Activated CD4-positive, alpha-beta T cell treated with anti-CD3 and anti-CD28 coated beads for 48 hours (primary cell): ENCODE measurements at regions not wholly inside any gene's neighbourhood (a gene's known extent, or its start where the extent isn't known, plus 50 kb on each side); places are given as distances from the start of the nearest gene placed in this dataset.
"Not testable (repeated sequence)": the region's sequence is repeated elsewhere in the genome, so short reads cannot be mapped to it uniquely, and the experiment has no call there.

ENCODE experiments used
- DNase-seq: peaks from one replicate; pipeline ENCODE4 v3.0.0-alpha.2; 2020

GRCh38 chrX:65331371-65331770 is 203.2 kb downstream of the LAS1L start:
- DNase-seq, result no peak

DNA sequence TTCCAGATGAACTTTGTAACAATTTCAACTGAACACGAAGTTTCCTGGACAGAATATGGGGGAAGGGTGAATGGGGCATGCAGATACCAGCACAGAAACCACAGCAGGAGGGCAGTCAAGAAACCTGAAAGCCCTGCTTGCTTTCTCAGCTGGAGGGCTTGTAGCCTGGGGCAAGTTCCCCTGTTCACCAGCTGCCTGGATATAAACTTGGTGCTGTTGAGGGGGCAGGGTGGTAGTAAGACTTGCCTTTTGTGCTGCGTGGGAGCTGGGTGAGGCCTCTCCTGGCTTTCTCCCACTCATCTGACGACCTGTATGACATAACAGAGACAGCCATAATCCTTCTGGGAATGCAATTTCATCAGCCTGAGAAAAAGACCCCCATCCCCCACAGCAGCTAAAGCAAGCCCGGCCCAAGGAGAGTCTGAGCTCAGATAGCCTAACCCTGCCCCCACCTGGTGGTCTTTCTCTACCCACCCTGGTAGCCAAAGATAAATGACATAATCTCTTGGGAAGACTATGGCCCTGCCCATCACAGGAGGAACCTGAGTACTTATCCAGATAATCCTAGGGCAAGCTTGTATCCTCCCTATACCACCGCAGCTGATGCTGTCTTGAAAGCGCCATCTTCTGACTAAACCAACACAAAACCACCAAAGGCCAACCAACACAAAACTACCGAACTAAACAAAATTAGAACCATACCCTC is 234.3 kb downstream of the LAS1L start:
- DNase-seq, result no peak

DNA sequence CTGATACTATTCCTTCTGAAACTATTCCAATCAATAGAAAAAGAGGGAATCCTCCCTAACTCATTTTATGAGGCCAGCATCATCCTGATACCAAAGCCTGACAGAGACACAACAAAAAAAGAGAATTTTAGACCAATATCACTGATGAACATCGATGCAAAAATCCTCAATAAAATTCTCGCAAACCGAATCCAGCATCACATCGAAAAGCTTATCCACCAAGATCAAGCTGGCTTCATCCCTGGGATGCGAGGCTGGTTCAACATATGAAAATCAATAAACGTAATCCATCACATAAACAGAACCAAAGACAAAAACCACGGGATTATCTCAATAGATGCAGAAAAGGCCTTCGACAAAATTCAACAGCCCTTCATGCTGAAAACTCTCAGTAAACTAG is 251.7 kb downstream of the LAS1L start:
- not testable (repeated sequence) for DNase-seq

GRCh38 chrX:65273152-65273551 is 261.4 kb downstream of the LAS1L start:
- DNase-seq, result no peak

DNA sequence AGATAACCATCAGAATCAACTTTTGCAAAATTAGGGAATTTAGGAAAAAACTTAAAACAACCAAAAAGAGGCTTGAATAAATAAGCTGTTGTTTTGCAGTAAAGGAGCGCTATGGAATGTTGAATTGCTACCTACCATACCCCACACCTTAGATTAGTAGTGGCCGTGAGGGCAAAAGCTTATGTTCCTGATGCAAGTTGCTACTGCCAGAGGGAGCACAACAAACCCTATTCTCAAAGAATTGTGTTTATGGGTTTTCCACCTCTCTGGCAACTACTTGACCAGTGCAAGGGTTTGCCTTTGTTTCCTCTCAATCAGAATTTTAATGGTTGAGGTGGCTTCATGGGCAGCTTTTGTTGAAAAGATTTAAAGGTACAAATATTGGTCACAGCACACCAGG is 268.1 kb downstream of the LAS1L start:
- no peak for DNase-seq

DNA sequence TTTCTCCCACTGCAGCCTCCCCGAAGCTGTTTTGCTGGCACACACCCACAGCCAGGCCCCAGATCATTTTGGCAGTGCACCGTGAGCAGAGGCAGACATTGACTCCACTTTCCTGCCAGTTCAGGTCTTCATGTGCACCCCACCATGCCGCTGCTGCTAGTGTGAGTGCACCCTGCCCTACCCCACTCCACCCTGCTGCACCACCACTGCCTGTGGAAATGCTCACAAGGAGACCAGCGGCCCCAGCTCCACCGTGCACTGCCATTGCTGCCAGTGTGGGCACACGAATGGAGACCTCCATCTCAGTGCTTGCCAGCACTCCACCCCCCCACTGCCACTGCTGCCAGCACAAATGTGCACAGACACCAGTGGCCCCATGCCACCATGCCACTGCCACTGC is 277.6 kb upstream of the ZC4H2 start:
- DNase-seq, result no peak

- DNase-seq, result no peak
Observed at GRCh38 chrX:65241059-65241721, 264.9 kb upstream of the ZC4H2 start.

DNA sequence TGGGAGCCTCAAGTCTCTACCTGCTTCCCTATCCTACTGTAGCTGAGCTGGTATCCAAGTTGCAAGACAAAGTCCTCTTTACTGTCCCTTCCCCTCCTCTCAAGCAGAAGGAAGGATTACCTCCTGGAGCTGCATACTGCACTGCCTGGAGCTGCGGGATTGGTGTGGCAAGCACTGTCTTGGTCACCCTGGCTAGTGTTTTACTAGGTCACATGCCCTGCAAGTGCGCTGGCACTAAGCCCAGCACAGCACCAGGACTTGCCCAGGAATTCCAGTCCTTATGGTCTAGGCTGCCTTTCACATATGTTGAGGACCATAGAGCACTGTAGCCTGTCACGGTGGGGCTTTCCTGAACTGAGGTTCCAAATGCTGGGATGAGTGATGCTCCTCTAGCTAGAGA is 227.3 kb upstream of the ZC4H2 start:
- no peak for DNase-seq

- DNase-seq, result peak; percentile 8
Observed at GRCh38 chrX:65196758-65197360, 220.6 kb upstream of the ZC4H2 start.

GRCh38 chrX:65195621-65196020 is 219.4 kb upstream of the ZC4H2 start:
- no peak for DNase-seq

GRCh38 chrX:65194547-65194946 is 218.3 kb upstream of the ZC4H2 start:
- DNase-seq, result no peak

DNA sequence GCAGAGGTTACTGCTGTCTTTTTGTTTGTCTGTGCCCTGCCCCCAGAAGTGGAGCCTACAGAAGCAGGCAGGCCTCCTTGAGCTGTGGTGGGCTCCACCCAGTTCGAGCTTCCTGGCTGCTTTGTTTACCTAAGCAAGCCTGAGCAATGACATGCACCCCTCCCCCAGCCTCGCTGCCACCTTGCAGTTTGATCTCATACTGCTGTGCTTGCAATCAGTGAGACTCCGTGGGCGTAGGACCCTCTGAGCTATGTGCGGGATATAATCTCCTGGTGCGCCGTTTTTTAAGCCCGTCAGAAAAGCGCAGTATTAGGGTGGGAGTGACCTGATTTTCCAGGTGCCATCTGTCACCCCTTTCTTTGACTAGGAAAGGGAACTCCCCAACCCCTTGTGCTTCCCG is 187.1 kb upstream of the ZC4H2 start:
- DNase-seq, result not testable (repeated sequence)

GRCh38 chrX:65148232-65148631 is 172.0 kb upstream of the ZC4H2 start:
- DNase-seq, result no peak

DNA sequence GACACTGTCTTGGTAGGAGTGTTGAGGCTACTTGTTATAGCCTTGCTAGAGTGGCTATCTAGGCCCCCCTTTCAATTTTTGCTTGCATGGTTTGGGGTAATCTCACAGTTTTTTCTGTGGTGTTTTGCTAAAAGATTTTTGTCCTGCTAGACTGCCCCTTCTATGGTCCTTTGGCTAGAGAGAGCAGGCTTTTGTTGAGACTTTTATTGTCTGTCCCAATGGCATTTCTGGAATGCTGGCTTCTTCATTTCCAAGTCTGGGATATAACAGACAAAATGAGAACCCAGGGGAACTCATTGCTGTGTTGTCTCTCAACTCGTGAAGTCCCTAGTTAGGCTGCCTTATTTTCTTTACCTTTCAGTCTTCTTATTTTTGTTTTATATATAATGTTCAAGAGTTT is 160.2 kb upstream of the ZC4H2 start:
- DNase-seq, result no peak

DNA sequence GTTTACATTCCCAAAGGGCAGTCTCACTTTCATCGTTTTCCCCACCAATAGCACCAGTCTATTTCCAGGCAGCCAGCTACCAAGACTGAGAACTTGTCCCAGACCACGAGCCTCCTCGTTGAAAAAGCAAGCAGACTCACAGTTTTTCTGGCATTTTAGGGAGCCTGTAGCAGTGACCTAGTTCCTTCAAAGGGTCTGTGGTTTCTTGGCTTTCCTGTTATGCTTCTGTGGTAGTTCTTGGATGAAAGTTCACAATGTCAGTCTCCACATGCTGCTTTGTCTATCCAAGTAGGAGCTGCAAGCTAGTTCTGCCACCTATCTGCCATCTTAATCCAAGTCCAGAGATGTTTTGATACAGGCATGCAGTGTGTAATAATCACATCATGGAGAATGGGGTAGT is 151.6 kb upstream of the ZC4H2 start:
- no peak for DNase-seq

DNA sequence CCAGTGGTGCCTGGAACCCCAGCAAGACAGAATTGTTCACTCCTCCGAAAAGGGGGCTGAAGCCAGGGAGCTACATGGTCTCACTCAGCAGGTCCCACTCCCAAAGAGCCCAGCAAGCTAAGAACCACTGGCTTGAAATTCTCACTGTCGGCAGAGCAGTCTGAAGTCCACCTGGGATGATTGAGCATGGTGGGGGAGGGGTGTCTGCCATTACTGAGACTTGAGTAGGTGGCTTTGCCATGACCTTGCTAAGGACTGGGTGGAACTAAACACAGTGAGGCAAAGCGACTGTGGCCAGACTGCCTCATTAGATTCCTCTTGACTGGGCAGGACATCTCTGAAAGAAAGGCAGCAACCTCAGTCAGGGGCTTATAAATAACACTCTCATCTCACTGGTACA is 122.6 kb upstream of the ZC4H2 start:
- no peak for DNase-seq

DNA sequence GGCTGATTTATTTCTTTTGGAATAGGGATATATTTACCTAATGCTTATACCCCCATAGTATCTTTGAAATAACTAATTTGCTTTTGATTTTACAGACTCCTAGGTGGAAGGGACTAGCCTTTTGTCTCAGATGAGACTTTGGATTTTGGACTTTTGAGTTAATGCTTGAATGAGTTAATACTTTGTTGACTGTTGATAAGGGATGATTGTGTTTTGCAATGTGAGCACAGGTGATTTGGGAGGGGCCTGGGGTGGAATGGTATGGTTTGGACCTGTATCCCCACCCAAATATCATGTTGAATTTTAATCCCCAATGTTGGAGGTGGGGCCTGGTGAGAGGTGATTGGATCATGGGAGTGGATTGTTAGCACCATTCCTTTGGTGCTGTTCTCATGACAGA is 117.4 kb upstream of the ZC4H2 start:
- DNase-seq, result no peak

- no peak for DNase-seq
Observed at GRCh38 chrX:65073233-65073632, 97.0 kb upstream of the ZC4H2 start.

DNA sequence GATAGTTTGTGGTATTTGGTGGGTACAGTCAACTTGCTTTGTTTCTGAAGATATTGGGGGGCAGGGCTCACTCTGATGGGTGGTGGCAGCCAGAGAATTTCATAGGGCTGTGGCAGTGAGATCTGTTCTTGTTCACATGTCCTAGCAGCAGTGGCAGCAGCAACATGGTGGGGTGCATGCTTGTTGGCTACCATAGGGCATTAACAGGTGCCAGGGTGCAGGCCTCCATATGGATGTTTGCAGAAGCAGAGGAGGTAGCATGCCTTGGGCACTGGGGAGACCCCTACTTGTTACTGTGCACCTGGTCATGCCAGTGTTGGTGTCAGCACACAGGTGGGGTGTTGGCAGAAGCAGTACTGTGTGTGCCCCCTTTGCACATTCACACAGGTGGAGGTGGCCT is 96.3 kb upstream of the ZC4H2 start:
- DNase-seq, result no peak

- not testable (repeated sequence) for DNase-seq
Observed at GRCh38 chrX:65058626-65059025, 82.4 kb upstream of the ZC4H2 start.

DNA sequence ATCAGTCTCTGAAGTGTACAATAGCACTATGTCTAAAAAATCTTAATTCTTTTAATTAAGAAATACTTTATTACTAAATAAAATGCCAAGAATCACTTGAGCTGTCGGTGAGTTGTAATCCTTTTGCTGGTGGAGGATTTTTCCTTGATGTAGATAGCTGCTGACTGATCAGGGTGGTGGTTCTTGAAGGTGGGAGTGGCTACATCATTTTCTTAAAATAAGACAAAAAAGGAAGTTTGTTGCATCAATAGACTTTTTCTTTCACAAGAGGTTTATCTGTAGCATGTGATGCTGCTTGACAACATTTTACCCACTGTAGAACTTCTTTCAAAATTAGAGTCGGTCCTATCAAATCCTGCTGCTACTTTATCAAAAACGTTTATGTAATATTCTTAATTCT is 68.8 kb upstream of the ZC4H2 start:
- DNase-seq, result no peak

GRCh38 chrX:65035446-65035770 is 59.2 kb upstream of the ZC4H2 start:
- no peak for DNase-seq

DNA sequence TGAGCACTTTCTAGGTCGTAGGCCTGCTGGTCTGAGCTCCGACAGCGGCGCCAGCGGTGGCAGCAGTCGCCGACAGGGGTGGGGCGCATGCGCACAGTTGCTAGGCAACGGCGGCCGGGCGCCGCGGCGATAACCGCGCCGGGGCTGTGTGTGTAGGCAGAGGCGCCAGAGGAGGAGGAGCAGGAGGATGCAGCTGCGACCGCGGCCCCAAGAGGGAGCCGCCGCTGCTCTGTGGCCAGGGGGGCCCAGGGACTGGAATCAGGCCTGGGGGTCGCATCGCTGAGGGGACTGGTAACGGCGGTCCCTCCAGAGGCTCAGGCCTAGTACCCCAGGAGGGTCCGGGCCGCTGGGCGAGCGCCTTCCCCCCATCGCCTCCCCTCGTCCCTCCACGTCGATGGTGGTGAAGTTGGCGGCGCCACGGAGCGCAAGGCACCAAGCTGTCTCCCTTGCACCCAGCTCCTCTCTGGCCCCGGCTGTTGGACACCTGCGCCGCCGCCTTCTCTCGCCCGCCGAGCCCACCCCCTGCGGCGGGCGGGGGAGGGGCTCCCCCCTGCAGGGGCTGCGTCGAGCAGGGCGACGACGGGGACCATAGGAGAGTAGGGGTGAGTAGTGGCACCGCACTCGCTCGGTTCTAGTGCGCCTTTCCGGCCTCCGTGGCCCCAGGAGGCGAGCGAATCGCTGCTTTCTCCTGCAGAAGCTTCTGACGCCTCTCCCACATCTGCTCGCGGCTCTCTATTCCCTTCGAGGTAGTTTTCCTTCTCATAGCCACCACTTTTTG is 58.6 kb upstream of the ZC4H2 start, which contains the start of gene ZC3H12B:
ZC3H12B (plus strand) TSS at position 159 of the 778 bp plus-strand sequence.
- DNase-seq, result peak; percentile 85

GRCh38 chrX:65034292-65034667 is 58.0 kb upstream of the ZC4H2 start:
- no peak for DNase-seq
